WTC11 (cell line): ENCODE measurements at regions not wholly inside any gene's neighbourhood (a gene's known extent, or its start where the extent isn't known, plus 50 kb on each side); places are given as distances from the start of the nearest gene placed in this dataset.

Experiments used
- ATAC-seq: fragments of 200-7000 bp; cut with Tn5 transposase; 2 replicates; pipeline ENCODE4 v1.10.0; 2021; ENCODE audit warnings: mild to moderate bottlenecking, moderate library complexity
- CTCF ChIA-PET: fragments of 300-600 bp; sonication (Branson Sonifier 250); formaldehyde crosslinking; loops from one replicate; lab custom pipeline; 2021; ENCODE audit warnings: antibody characterized with exemption; lab: Charles Lee
- POLR2A ChIA-PET: fragments of 350-600 bp; sonication (Branson Sonifier 250); formaldehyde crosslinking; loops from one replicate; lab custom pipeline; 2021; ENCODE audit warnings: antibody characterized with exemption; lab: Charles Lee
- DNase-seq: peaks from one replicate; pipeline ENCODE4 v3.0.0; 2021; ENCODE audit warnings: low spot score
- H3K27ac Mint-ChIP-seq: 2 replicates; pipeline ENCODE4 v1.8.0; 2021; ENCODE audit warnings: mixed read lengths
- H3K27me3 Mint-ChIP-seq: 2 replicates; pipeline ENCODE4 v1.8.0; 2021; ENCODE audit warnings: low read depth, mild to moderate bottlenecking, moderate library complexity, mixed read lengths
- H3K36me3 Mint-ChIP-seq: 2 replicates; pipeline ENCODE4 v1.8.0; 2021; ENCODE audit warnings: mixed read lengths
- H3K4me1 Mint-ChIP-seq: 2 replicates; pipeline ENCODE4 v1.8.0; 2022; ENCODE audit warnings: mixed read lengths
- H3K4me3 Mint-ChIP-seq: 2 replicates; pipeline ENCODE4 v1.8.0; 2021; ENCODE audit warnings: mild to moderate bottlenecking, moderate library complexity, mixed read lengths
- H3K9me3 Mint-ChIP-seq: 2 replicates; pipeline ENCODE4 v1.8.0; 2021; ENCODE audit warnings: mixed read lengths
- AR ChIP-seq: fragments of 250-450 bp; sonication (Bioruptor Pico); IDR thresholded peaks from 2 replicates; pipeline ENCODE4 v1.9.0; 2021; ENCODE audit warnings: mild to moderate bottlenecking
- ARID4B ChIP-seq: sonication (generic); formaldehyde crosslinking; IDR thresholded peaks from 2 replicates; pipeline ENCODE4 v1.8.0; 2023; ENCODE audit warnings: missing genetic modification reagents, mild to moderate bottlenecking, borderline replicate concordance
- ERG ChIP-seq: fragments of 250-450 bp; sonication (Bioruptor Pico); IDR thresholded peaks from 2 replicates; pipeline ENCODE4 v1.8.0; 2021; ENCODE audit warnings: mild to moderate bottlenecking
- ESRRA ChIP-seq: sonication (generic); formaldehyde crosslinking; IDR thresholded peaks from 2 replicates; pipeline ENCODE4 v1.8.1; 2022; ENCODE audit warnings: mild to moderate bottlenecking, missing genetic modification reagents, borderline replicate concordance
- FOXJ3 ChIP-seq: sonication (generic); formaldehyde crosslinking; IDR thresholded peaks from 2 replicates; pipeline ENCODE4 v1.9.0; 2021; ENCODE audit warnings: missing genetic modification reagents, mild to moderate bottlenecking, borderline replicate concordance
- FOXP1 ChIP-seq: sonication (generic); formaldehyde crosslinking; IDR thresholded peaks from 2 replicates; pipeline ENCODE4 v1.8.0; 2022; ENCODE audit warnings: missing genetic modification reagents, mild to moderate bottlenecking, moderate library complexity, borderline replicate concordance
- ZBTB43 ChIP-seq: sonication (generic); formaldehyde crosslinking; IDR thresholded peaks from 2 replicates; pipeline ENCODE4 v1.8.1; 2023; ENCODE audit warnings: mild to moderate bottlenecking, missing genetic modification reagents
- ZMAT4 ChIP-seq: fragments of 250-450 bp; sonication (Bioruptor Pico); IDR thresholded peaks from 2 replicates; pipeline ENCODE4 v1.9.0; 2021; ENCODE audit warnings: mild to moderate bottlenecking
- ZNF138 ChIP-seq: sonication (generic); formaldehyde crosslinking; conservative IDR thresholded peaks from 2 replicates; pipeline ENCODE4 v1.8.1; 2022; ENCODE audit warnings: mild to moderate bottlenecking, moderate library complexity, missing genetic modification reagents
- ZNF232 ChIP-seq: sonication (generic); formaldehyde crosslinking; IDR thresholded peaks from 2 replicates; pipeline ENCODE4 v1.8.0; 2022; ENCODE audit warnings: mild to moderate bottlenecking, missing genetic modification reagents
- ZNF263 ChIP-seq: sonication (generic); formaldehyde crosslinking; IDR thresholded peaks from 2 replicates; pipeline ENCODE4 v1.8.1; 2022; ENCODE audit warnings: low read depth, mild to moderate bottlenecking, moderate library complexity, missing genetic modification reagents
- ZNF396 ChIP-seq: fragments of 250-450 bp; sonication (Bioruptor Pico); IDR thresholded peaks from 2 replicates; pipeline ENCODE4 v1.8.0; 2021; ENCODE audit warnings: mild to moderate bottlenecking, moderate library complexity, borderline replicate concordance
- ZNF425 ChIP-seq: fragments of 250-450 bp; sonication (Bioruptor Pico); conservative IDR thresholded peaks from 2 replicates; pipeline ENCODE4 v1.9.0; 2021; ENCODE audit warnings: mild to moderate bottlenecking
- ZNF532 ChIP-seq: fragments of 250-450 bp; sonication (Bioruptor Pico); IDR thresholded peaks from 2 replicates; pipeline ENCODE4 v1.9.0; 2021; ENCODE audit warnings: mild to moderate bottlenecking, borderline replicate concordance

- TF ChIP-seq ARID4B (CRISPR knock-in tag) (no peak), ZNF232 (no peak)
Measured at GRCh38 chr15:92324101-92324963, 69.3 kb upstream of the ST8SIA2 start (continued).

GRCh38 chr15:92326236-92326635 lies 67.4 kb upstream of the ST8SIA2 start:
- H3K9me3 Mint-ChIP-seq: no peaks in the 10 kb centered on the region
- no peaks in the 10 kb centered on the region for H3K36me3 Mint-ChIP-seq
- H3K4me3 Mint-ChIP-seq: no peak overlapping the region
- ChIA-PET CTCF (interaction anchor here (0.9 kb wide), 1 partner anchor 389 kb away, joined by 3 read pairs; no protein-coding TSS in a partner anchor), POLR2A (no interaction called here)
- no peak for TF ChIP-seq ESRRA (CRISPR knock-in tag)
- TF ChIP-seq AR: no peak
- no peak for TF ChIP-seq ERG (CRISPR knock-in tag)
- TF ChIP-seq FOXJ3: no peak
- no peak for TF ChIP-seq ZMAT4 (CRISPR knock-in tag)
- TF ChIP-seq ZNF138: no peak
- no peak for TF ChIP-seq FOXP1 (CRISPR knock-in tag)
- no peak for TF ChIP-seq ZNF425
- no peak for TF ChIP-seq ZNF263 (CRISPR knock-in tag)
- no peak for TF ChIP-seq ZBTB43 (CRISPR knock-in tag)
- TF ChIP-seq ZNF532 (CRISPR knock-in tag): no peak
- no peak for TF ChIP-seq ZNF396 (CRISPR knock-in tag)
- H3K27ac Mint-ChIP-seq: no peak overlapping the region
- H3K27me3 Mint-ChIP-seq: no peaks in the 10 kb centered on the region
- H3K4me1 Mint-ChIP-seq: 0 out of 2 replicates have a peak, but pooled peaks cover 6% of the 10 kb centered on the region
- no peak for DNase-seq
- no peak for ATAC-seq
